SU-DHL-6 (cell line): ENCODE measurements at regions not wholly inside any gene's neighbourhood (a gene's known extent, or its start where the extent isn't known, plus 50 kb on each side); places are given as distances from the start of the nearest gene placed in this dataset.

ENCODE experiments used
- CTCF ChIP-seq: fragments of 200-600 bp; sonication (generic); IDR thresholded peaks from one replicate; pipeline ENCODE4 v1.5.1; 2017; ENCODE audit warnings: antibody characterized with exemption, mild to moderate bottlenecking, low read length, moderate library complexity; ENCODE audit not compliant: insufficient read depth, poor library complexity, severe bottlenecking
- EZH2phosphoT487 ChIP-seq: fragments of 200-600 bp; sonication (generic), shearing (Covaris generic); conservative IDR thresholded peaks from 2 replicates; pipeline ENCODE4 v1.6.1; 2018; ENCODE audit warnings: mild to moderate bottlenecking, antibody characterized with exemption, low read length, moderate library complexity, mixed read lengths

DNA sequence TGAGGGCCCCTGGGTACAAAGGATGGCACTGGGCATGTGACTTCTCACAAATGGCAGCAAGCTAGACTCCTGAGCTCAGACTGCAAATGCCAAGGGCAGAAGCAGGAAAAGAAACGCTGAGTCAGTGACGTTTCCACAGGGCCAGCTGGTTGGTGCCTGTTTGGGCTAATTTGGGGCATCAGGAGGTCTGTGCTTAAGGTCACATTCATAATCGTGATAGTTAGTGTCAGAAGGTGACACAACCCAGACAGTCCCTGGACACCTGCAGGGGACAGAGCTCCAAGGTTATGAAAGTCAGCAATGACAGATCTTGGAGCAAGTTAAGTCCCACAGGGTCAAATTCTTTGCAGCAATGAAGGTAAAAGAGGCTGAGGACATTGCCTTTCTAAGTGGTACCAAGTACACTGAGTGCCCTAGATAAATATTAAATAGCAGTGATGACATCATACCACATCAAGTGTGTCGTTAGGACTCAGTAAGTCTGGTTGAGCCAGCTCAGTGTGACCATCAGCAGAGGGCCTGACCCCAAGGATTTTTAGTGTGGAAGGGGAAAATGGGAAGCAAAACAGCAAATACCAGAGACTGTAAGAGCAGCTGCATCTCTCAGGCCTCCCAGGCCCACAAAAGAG is 556.9 kb upstream of the CFAP20DC start:
- TF ChIP-seq CTCF (no peak), EZH2phosphoT487 (no peak)
